ENCODE measurements at regions not wholly inside any gene's neighbourhood (a gene's known extent, or its start where the extent isn't known, plus 50 kb on each side); places are given as distances from the start of the nearest gene placed in this dataset.

- Histone ChIP-seq H3K4me3 (no peak overlapping the region), H3K9me3 (no peaks in the 10 kb centered on the region), H3K4me1 (no peaks in the 10 kb centered on the region), H3K27ac (no peak overlapping the region), H3K36me3 (no peaks in the 10 kb centered on the region), H3K27me3 (no peaks in the 10 kb centered on the region)
- no peak for TF ChIP-seq CTCF (IDR thresholded peaks at IDR 0.05)
- DNase-seq (peak; percentile 49), ATAC-seq (no peak)
- intact Hi-C loops (cut with DNase I), result no loop called here
Observed at GRCh38 chr2:129880971-129881370, 98.5 kb upstream of the RAB6C start.

- Histone ChIP-seq H3K4me1 (no peaks in the 10 kb centered on the region), H3K4me3 (no peak overlapping the region), H3K27ac (no peak overlapping the region), H3K9me3 (no peaks in the 10 kb centered on the region), H3K27me3 (no peaks in the 10 kb centered on the region), H3K36me3 (no peaks in the 10 kb centered on the region)
- ATAC-seq, result no peak
- peak; percentile 19 for DNase-seq
- no peak for TF ChIP-seq CTCF (IDR thresholded peaks at IDR 0.05)
- intact Hi-C loops (cut with DNase I), result no loop called here
Observed at GRCh38 chr2:129881786-129882396, 97.6 kb upstream of the RAB6C start.

GRCh38 chr2:129882476-129882875 is 97.0 kb upstream of the RAB6C start:
- intact Hi-C loops (cut with DNase I), result no loop called here
- H3K9me3 ChIP-seq, result no peaks in the 10 kb centered on the region
- no peak overlapping the region for H3K27ac ChIP-seq
- no peaks in the 10 kb centered on the region for H3K36me3 ChIP-seq
- H3K27me3 ChIP-seq, result no peaks in the 10 kb centered on the region
- peak; percentile 40 for DNase-seq
- no peak for ATAC-seq
- no peak overlapping the region for H3K4me3 ChIP-seq
- H3K4me1 ChIP-seq, result no peaks in the 10 kb centered on the region
- TF ChIP-seq CTCF (IDR thresholded peaks at IDR 0.05), result no peak

GRCh38 chr2:129883121-129883520 is 96.3 kb upstream of the RAB6C start:
- peak; percentile 25 for DNase-seq
- H3K27ac ChIP-seq, result no peak overlapping the region
- no peak overlapping the region for H3K4me3 ChIP-seq
- no peak for TF ChIP-seq CTCF (IDR thresholded peaks at IDR 0.05)
- ATAC-seq, result no peak
- H3K9me3 ChIP-seq, result no peaks in the 10 kb centered on the region
- H3K27me3 ChIP-seq, result no peaks in the 10 kb centered on the region
- intact Hi-C loops (cut with DNase I), result no loop called here
- no peaks in the 10 kb centered on the region for H3K36me3 ChIP-seq
- H3K4me1 ChIP-seq, result no peaks in the 10 kb centered on the region

GRCh38 chr2:129884221-129884786 is 95.2 kb upstream of the RAB6C start:
- Histone ChIP-seq H3K4me3 (no peak overlapping the region), H3K36me3 (no peaks in the 10 kb centered on the region), H3K27ac (no peak overlapping the region), H3K27me3 (no peaks in the 10 kb centered on the region), H3K4me1 (no peaks in the 10 kb centered on the region), H3K9me3 (no peaks in the 10 kb centered on the region)
- TF ChIP-seq CTCF (IDR thresholded peaks at IDR 0.05), result no peak
- peak; percentile 37 for DNase-seq
- ATAC-seq, result no peak
- intact Hi-C loops (cut with DNase I), result no loop called here
